D341Med (cell line): ENCODE measurements at regions not wholly inside any gene's neighbourhood (a gene's known extent, or its start where the extent isn't known, plus 50 kb on each side); places are given as distances from the start of the nearest gene placed in this dataset.
"Not testable (repeated sequence)": the region's sequence is repeated elsewhere in the genome, so short reads cannot be mapped to it uniquely, and the experiment has no call there.

Source experiments
- DNase-seq: peaks from one replicate; pipeline ENCODE4 v3.0.0; 2012; ENCODE audit warnings: low spot score

DNA sequence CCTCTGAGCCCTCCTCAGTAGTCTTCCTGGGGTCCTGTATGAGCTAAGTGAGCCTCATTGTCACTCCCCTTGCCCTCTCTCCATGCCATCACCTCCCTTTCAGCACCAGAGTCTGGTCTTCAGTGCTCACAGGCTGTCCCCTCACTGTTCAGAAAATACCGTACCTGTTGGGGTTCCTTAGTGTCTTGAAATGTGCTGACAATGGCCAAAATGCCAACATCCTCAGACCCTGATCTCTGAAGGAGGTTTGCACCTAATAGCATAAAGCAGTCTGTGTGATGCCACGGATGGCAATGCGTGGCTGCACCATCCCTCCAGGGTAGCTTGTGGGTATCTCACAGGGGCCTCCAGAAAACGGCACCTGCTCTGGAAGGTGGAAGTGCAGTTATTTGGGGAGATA lies 301.0 kb upstream of the TLE3 start:
- DNase-seq, result no peak

DNA sequence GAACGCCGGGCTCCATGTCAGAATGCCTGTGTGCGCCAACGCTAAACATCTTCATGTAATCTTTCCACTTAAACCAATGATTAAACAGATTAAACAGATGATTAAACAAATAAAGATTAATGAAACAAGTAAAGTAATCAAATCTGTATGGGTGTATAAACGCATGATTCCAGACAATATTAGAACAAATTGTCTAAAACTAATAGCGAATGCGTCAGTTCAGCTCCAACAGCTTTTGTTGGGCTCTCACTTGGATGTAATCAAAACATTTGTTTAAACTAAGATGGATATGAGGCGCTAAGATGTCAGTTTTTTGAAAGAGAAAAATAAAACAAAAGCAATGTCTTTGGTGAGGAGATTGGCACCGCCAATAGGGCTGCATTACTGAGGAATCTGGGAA lies 299.1 kb upstream of the TLE3 start:
- no peak for DNase-seq

DNA sequence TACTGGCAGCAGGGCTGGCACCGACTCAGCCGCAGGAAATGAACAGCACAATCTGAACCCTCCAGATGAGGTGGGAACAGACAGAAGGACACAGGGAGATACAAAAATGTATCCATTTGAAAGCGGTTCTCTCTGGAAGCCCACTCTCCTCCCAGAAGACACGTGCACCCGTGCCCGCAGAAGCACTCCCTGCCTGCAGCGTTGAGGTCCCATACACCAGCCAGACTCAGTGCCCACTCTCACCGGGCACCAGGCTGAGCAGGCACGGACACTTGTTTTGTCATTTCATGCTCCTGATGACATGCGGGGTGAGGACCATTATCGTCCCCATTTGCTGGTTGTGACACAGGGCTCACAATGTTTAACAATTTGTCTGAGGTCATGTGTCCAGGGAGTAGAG lies 297.4 kb upstream of the TLE3 start:
- no peak for DNase-seq

DNA sequence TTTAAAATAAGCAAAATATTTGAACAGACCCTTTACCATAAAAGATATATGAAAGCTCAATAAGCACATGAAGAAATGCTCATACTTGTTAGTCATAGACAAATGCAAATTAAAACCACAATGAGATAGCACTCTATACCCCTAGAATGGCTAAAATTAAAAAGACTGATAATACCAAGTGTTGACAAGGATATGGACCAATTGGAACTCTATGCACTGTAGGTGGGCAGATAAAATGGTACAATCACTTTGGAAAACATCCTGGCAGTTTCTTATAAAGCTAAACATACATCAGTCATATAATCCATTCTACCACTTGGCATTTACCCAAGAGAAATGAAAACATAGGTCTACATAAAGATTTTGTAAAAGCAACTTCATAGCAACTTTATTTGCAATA lies 293.0 kb upstream of the TLE3 start:
- DNase-seq, result no peak

GRCh38 chr15:70387993-70388392 lies 290.3 kb upstream of the TLE3 start:
- no peak for DNase-seq

DNA sequence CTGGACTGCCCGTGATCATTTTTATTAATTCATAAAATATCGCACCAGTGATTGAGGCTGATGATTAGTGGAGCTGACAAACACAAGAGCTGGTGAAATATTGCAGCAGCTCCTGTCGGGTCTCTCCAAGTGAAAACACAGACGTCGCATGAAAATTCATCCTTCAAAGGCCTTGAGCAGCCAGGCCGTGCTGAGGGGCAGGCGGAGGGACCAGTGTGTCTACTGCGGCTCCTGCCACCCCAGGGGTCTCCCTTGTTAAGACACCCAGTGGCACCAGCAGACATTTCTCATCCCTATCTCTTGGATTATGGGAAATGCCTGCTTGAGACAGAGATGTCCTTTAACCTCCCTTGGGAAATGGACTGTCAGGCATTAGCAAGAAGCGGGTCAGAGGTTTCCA lies 289.4 kb upstream of the TLE3 start:
- no peak for DNase-seq

DNA sequence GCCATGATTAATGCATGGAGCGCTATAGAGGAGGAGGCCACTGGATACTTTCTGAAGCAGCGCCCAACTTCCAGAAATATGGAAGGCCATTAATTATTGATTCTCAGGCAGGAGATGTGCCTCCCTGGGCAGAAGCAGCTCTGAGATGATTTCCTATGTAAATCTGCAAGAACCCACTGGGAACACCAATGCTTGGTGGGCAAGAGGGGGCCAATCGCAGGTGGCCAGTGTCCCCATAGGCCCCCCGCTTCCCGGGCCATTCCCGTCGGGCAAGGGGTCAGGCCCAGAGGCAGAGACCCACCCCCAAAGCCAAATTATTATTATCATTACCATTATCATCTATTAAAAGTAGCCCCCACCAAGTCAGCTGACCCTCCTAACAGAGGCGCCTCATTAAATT lies 288.0 kb upstream of the TLE3 start:
- no peak for DNase-seq

- DNase-seq, result no peak
These were observed 287.3 kb upstream of the TLE3 start for GRCh38 chr15:70385052-70385451.

DNA sequence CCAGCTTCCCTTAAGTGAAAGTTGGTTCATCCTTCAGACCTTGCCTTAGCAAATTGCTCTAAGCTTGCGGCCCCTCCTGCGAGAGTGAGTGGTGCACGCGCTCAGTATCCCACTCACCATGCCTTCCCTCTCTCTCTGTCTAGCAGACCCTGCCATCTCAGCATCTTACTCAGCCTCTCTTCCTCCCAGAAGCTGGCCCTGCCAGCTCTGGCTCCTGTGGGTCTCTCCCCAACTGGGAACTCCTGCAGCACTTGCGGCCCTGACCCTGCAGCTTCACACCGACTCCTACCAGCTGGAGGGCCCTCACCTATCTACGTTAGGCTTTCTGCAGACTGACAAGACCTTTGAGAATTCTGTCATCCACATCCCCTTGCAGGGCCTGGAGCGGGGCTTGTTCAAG lies 286.1 kb upstream of the TLE3 start:
- DNase-seq, result no peak

GRCh38 chr15:70382762-70383458 lies 285.2 kb upstream of the TLE3 start:
- no peak for DNase-seq

GRCh38 chr15:70382009-70382749 lies 284.5 kb upstream of the TLE3 start:
- DNase-seq, result no peak

GRCh38 chr15:70379938-70380883 lies 282.5 kb upstream of the TLE3 start:
- no peak for DNase-seq

DNA sequence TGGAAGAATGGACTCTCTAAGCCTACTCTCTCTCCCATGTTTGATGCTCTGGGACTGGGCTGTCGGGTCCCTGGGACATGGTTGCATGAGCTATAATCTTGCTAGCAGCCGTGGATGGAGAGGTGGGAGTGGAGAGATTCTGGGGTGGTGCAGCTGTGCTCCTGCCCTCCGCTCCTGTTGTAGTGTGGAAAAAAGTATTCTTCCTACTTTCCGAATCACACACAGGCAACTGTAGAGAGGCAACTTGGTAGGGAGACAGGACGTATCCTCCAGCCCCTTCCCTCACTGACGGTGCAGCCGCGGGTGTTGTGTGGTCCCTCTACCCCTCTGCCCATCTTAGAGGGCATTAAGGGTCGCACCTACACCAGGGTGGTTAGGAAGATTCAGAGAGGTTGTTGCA lies 281.4 kb upstream of the TLE3 start:
- DNase-seq, result no peak

DNA sequence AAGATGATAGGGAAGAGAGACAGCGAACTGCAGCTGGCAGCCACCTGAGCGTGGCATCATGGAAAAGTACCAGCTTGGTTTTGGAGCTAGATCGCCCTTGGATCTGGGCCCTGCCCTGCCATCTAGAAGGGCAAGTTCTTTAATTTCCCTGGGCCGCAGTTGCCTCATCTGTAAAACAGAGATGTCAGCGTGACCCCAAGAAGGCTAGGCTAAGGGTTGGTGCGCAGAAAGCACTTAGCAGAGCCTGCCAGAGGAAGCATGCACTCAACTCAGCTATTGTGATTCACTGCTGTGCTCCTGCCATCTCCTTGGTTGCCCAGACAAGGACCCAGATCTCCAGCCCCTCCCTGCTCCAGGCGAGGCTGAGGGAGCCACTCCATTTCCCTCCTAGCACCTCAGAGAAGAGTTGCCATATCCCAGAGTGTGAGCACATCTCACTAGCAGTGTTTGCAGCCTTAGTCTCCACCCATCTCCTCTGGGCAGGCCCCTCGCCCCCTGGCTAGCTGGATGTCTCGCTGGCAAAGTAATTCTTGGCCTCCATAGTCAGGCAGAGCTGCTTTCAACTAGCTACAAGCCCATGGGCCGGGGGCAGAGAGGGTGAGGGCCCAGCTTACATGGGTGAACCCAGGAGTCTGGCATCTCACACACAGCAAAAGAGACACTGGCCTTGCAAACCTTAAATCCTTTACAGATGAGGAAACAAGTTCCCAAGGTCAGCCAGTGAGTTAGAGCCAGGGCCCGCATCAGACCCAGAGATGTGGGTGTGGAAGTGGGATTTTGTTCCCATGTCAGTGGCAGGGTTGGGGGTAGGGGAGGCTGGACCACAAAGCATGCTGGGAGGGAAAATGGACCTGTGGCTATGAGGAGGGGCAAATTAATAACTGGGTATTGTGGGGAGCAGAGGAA lies 280.7 kb upstream of the TLE3 start:
- no peak for DNase-seq

DNA sequence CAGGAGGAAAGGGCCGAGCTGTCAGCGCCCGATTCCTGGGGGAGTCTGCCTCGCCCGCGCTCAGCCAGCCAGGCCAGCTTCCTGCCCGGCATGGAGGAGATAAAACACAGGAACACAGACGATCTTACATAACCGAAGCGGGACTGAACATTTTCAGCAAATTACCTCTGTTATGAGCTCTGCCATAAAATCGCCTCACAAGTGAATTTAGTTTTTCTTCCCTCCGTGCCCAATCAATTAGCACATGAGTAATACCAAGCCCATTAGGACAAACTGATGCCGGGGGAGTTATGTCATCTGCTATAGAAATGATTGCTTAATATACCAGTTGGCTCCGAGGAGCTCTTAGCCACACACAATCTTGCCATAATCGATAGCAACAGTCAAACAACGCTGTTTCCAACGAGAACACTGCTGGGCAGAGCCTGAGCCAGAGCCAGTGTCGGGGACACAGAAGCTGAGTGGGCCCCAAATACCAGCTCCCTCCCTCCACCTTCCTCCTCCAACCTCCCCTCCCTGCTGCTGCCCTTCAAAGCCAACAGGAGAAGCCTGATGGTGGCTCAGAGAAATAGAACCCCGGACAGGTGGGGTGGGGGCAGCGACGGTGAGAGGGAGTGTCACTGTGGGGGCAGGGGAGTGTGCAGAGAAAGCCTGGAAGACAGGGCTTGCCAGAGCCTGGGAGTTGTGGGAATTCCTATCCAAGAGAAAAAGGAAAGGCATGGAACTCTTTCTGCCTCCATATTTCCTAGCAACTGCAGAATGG lies 279.4 kb upstream of the TLE3 start:
- DNase-seq, result peak; percentile 62

GRCh38 chr15:70376031-70376928 lies 278.6 kb upstream of the TLE3 start:
- DNase-seq, result no peak

- DNase-seq, result no peak
These were observed 277.9 kb upstream of the TLE3 start for GRCh38 chr15:70375586-70375985.

DNA sequence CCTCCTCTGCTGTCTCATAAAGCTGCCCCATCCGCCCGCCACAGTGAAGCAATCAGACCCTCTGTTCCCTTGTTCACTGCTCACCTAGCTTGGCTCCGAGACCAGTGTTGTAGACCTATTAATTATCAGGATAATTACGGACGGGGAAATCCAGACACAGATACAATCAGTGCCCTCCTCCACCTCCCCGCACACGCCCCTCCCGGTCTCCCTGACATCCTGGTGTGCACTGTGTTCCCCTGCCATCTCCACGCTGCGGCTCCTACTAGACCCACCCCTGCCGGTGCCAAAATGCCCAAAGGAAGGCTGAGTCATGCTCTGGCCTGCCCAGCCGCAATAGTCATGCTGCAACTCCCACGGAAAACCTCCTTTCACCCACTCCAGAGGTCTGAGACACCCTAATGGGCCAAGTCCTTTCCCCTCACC lies 277.3 kb upstream of the TLE3 start:
- DNase-seq, result no peak

- DNase-seq, result no peak
These were observed 276.4 kb upstream of the TLE3 start for GRCh38 chr15:70374096-70374495.

- not testable (repeated sequence) for DNase-seq
These were observed 275.7 kb upstream of the TLE3 start for GRCh38 chr15:70373439-70373838.
